ENCODE measurements at regions not wholly inside any gene's neighbourhood (a gene's known extent, or its start where the extent isn't known, plus 50 kb on each side); places are given as distances from the start of the nearest gene placed in this dataset.

- TF ChIP-seq POLR2AphosphoS5 (IDR thresholded peaks at IDR 0.05; ENCODE audit: low read depth, low read length) (no peak), CEBPB (IDR thresholded peaks at IDR 0.05; ENCODE audit: low read depth, low read length) (no peak), CTBP2 (IDR thresholded peaks at IDR 0.05; ENCODE audit: borderline replicate concordance, insufficient read depth, insufficient read length, low read length) (no peak), CTCF (IDR thresholded peaks at IDR 0.05; ENCODE audit: control extremely low read depth in 1 of 3, insufficient read depth in 1 of 3, low read depth in 1 of 3, low read length in 3 of 3) (no peak), RAD21 (IDR thresholded peaks at IDR 0.05 in 1 of 2, conservative IDR thresholded peaks at IDR 0.05 in 1 of 2; ENCODE audit: low read depth in 2 of 2, low read length in 2 of 2) (no peak), EZH2 (IDR thresholded peaks at IDR 0.05; ENCODE audit: low read depth, low read length, severe bottlenecking) (no peak), CHD2 (IDR thresholded peaks at IDR 0.05; ENCODE audit: low read length) (no peak), POLR2A (IDR thresholded peaks at IDR 0.05; ENCODE audit: control extremely low read depth in 1 of 2, low read depth in 2 of 2, low read length in 2 of 2) (no peak), TAF7 (optimal IDR thresholded peaks at IDR 0.05; ENCODE audit: borderline replicate concordance, low read depth, low read length) (no peak), GTF2F1 (IDR thresholded peaks at IDR 0.05; ENCODE audit: borderline replicate concordance, low read depth, low read length) (no peak)
These were observed 226.4 kb downstream of the TGFB2 start for GRCh38 chr1:218571491-218571890.
